ENCODE measurements at regions not wholly inside any gene's neighbourhood (a gene's known extent, or its start where the extent isn't known, plus 50 kb on each side); places are given as distances from the start of the nearest gene placed in this dataset.

DNA sequence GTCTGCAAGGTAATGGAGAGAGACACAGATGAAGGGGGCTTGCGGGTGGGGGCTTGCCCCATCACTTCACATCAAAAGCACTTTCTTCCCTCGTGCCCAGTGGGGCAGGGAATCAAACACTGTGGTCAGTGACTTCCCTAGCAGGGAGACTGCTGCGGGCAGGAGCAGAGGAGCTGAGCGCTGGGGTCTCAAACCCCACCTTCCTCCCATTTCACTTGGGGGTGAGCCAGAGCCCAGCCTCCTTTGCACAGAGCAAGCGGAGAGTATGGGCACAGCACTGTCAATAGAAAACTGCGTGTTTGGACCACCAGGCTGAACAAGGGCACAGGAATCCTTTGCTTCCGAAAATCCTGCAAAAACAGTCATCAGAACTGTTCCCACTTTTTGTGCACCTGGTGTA, 355.8 kb upstream of the MKI67 start:
- POLR2A ChIA-PET, result no interaction called here
- Mint-ChIP-seq H3K4me3 (no peak overlapping the region), H3K9me3 (no peaks in the 10 kb centered on the region), H3K27me3 (no peaks in the 10 kb centered on the region), H3K4me1 (no peaks in the 10 kb centered on the region), H3K36me3 (ENCODE audit: low read depth) (no peaks in the 10 kb centered on the region), H3K27ac (no peak overlapping the region)
- CTCF ChIA-PET, result no interaction called here
- no peak for DNase-seq

DNA sequence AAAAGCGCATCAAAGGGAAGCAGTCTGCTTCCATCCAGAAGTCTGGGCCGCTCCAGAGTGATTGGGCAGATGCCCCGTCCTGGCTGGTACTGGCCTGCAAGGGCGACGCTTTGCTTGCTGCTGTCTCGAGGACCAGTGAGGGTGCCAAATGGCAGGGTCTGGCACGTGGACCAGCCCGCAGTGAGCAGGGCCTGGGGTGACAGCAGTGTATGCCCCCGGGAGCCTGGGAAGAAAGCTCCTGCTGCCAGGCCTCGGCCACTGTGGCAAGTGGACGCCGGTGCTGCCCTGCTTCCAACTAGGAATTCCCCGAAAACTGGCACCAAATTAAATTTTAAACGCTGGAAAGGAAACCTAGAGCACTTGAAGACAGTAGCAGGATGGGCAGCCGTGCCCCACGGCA, 357.0 kb upstream of the MKI67 start:
- no peak for DNase-seq
- Mint-ChIP-seq H3K27ac (no peak overlapping the region), H3K4me3 (no peak overlapping the region), H3K27me3 (no peaks in the 10 kb centered on the region), H3K9me3 (no peaks in the 10 kb centered on the region), H3K36me3 (ENCODE audit: low read depth) (no peaks in the 10 kb centered on the region), H3K4me1 (no peaks in the 10 kb centered on the region)
- CTCF ChIA-PET, result no interaction called here
- POLR2A ChIA-PET, result no interaction called here

DNA sequence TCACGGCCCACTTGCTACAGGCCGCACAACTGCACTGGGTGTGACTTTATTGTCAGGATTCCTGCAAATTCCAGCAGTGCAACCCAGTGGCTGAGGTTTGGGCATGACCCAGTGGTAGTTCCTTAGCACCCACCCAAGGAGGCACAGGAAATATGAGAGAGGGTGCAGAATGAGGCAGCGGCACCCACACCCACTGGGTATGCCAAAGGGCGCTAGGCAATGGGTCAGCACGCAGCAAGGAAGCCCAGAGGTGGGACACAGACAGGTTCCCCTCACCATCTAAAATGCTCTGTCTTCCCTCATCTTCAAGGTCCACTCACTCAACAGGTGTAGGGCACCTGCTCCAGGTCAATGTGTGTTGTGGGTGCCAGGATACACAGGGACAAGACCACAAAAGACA, 357.8 kb upstream of the MKI67 start:
- Mint-ChIP-seq H3K27ac (no peak overlapping the region), H3K4me1 (no peaks in the 10 kb centered on the region), H3K36me3 (ENCODE audit: low read depth) (no peaks in the 10 kb centered on the region), H3K27me3 (no peaks in the 10 kb centered on the region), H3K9me3 (peaks cover 1% of the 10 kb centered on the region), H3K4me3 (no peak overlapping the region)
- POLR2A ChIA-PET, result no interaction called here
- CTCF ChIA-PET, result no interaction called here
- no peak for DNase-seq

DNA sequence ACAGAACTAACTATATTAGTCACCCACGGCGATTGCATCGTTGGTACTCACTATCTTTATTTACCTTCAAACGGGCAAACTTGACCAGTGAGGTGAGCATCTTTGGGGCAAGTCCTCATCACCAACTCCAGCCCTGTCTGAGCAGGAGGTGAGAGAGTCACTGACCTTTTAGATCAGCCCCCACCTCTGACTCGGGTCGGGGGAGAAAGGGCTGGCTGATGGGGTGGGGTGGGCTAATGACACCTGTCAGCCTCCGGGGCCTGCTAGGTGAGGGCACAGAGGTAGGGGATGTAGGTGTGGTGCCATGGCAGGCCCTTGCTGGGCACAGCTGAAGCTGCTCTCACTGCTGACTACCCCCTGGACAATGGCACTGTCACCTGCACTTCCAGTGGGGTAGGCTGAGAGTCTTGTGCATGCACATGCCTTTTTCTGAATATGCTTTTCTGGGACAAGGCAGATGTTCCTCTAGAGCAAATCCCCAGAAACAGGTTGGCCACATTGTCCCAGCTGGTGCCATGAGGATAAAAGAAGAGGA, 359.5 kb upstream of the MKI67 start:
- Mint-ChIP-seq H3K4me1 (no peaks in the 10 kb centered on the region), H3K27ac (no peak overlapping the region), H3K36me3 (ENCODE audit: low read depth) (no peaks in the 10 kb centered on the region), H3K9me3 (peaks cover 2% of the 10 kb centered on the region), H3K27me3 (no peaks in the 10 kb centered on the region), H3K4me3 (no peak overlapping the region)
- DNase-seq, result no peak
- ChIA-PET CTCF (no interaction called here), POLR2A (no interaction called here)

DNA sequence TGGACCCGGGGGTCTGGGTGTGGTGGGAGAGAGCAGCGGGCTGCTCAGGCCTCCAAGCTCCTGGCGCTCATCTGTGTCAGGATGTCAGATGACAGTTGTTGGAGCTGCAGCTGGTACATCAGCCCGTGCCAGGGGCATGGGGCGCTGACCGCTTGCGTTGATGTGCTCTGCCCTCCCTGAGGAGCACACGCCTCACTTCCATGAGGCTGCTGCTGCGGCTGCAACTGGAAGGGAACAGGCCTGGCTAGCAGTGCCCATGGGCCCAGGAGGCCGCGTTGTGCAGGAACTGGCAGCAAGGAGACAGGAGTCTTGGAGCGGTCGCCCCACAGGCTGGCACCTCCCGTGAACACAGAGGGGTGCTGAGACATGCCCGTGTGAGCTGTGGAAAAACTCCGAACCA, 361.3 kb upstream of the MKI67 start:
- Mint-ChIP-seq H3K9me3 (peaks cover 2% of the 10 kb centered on the region), H3K36me3 (ENCODE audit: low read depth) (no peaks in the 10 kb centered on the region), H3K27ac (no peak overlapping the region), H3K27me3 (no peaks in the 10 kb centered on the region), H3K4me3 (no peak overlapping the region), H3K4me1 (no peaks in the 10 kb centered on the region)
- POLR2A ChIA-PET, result no interaction called here
- DNase-seq, result no peak
- CTCF ChIA-PET, result no interaction called here

DNA sequence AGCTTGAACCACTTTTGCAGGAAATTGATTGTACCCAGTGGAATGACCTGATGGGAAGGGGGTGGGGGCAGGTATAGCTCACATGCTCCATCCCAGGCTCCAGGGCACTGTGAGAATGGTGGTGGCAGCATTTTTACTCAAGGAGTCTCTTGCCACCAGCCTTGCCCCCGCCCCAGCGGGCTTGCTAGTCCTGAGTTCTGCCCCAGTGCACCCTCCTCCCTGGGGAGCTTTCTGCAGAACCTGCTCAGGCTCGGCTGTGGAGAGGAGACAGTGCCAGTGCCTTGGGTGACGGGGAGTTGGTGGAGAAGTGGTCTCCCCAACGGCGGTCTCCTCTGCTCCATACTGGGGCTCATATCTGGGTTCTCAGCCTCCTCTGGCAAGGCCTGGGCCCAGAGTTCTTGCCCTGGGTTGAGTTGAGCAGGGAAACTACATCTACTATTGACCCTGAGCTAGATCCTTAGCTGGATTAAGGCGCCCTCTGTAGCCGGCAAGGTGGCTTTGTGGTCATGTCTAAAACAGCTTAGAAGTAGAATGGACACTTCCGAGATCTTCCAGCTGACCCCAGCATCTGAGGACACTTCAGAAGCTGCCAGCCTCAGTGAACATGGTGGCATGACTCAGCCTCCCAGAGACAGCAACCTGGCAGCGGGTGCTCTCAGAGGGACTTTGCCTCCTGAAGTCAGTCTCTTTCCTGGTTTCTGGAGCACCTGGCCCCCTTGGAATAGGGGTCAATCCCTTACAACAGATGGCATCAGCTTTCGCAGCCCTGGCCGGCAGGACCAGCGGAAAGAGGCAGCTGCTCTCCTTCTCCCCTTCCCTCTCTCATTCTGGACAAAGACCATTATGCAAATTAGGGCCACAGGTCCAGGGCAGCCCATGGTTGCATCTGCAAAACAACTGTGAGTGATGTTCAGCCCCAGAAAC, 363.4 kb upstream of the MKI67 start:
- H3K27me3 Mint-ChIP-seq, result no peaks in the 10 kb centered on the region
- H3K4me3 Mint-ChIP-seq, result no peak overlapping the region
- ChIA-PET CTCF (no interaction called here), POLR2A (no interaction called here)
- no peak for DNase-seq
- no peak overlapping the region for H3K27ac Mint-ChIP-seq
- peaks cover 2% of the 10 kb centered on the region for H3K9me3 Mint-ChIP-seq
- H3K36me3 Mint-ChIP-seq (ENCODE audit: low read depth), result no peaks in the 10 kb centered on the region
- no peaks in the 10 kb centered on the region for H3K4me1 Mint-ChIP-seq

DNA sequence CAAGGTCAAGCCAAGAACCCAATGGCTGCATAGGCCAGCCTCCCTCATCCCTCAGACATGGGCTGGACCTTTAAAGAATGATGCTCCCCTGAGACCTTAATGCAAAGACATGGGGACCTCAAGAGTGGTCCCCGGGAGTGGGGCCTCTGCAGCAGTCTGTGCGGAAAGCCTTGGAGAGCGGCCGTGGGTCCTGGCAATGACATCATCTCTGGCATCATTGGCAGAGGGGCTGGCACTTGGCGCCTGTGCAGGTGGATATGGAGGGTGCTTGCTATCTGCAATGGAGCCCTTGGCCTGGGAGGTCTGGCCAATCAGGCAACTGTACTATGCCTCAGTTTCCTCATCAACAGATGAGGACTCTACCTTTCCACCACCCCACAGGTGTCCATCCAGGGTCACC, 365.5 kb upstream of the MKI67 start:
- no peak overlapping the region for H3K27ac Mint-ChIP-seq
- no peak for DNase-seq
- H3K9me3 Mint-ChIP-seq, result peaks cover 2% of the 10 kb centered on the region
- no peak overlapping the region for H3K4me3 Mint-ChIP-seq
- H3K27me3 Mint-ChIP-seq, result no peaks in the 10 kb centered on the region
- no peaks in the 10 kb centered on the region for H3K36me3 Mint-ChIP-seq (ENCODE audit: low read depth)
- POLR2A ChIA-PET, result no interaction called here
- CTCF ChIA-PET, result no interaction called here
- no peaks in the 10 kb centered on the region for H3K4me1 Mint-ChIP-seq

DNA sequence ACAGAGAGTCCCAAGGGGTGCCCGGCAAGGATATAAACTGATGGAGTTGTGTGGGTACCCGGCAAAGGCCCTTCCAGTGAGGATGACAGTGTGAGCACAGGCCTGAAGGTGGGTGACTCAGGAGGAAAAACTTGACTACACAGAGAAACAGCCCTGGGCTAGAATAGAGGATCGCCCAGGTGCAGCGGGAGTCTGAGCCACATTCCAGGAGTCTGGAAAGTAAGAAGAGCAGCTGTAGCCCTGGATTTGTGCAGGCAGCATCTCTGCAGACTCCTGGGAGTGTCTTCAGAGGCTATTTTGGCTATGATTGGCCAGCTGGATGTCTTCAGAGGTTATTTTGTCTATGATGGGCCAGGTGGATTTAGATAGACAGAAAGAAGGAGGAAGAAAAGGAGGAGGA, 367.6 kb upstream of the MKI67 start:
- POLR2A ChIA-PET, result no interaction called here
- H3K27ac Mint-ChIP-seq, result no peak overlapping the region
- H3K36me3 Mint-ChIP-seq (ENCODE audit: low read depth), result no peaks in the 10 kb centered on the region
- no peaks in the 10 kb centered on the region for H3K4me1 Mint-ChIP-seq
- H3K9me3 Mint-ChIP-seq, result peaks cover 2% of the 10 kb centered on the region
- H3K27me3 Mint-ChIP-seq, result no peaks in the 10 kb centered on the region
- CTCF ChIA-PET, result no interaction called here
- H3K4me3 Mint-ChIP-seq, result no peak overlapping the region
- no peak for DNase-seq

DNA sequence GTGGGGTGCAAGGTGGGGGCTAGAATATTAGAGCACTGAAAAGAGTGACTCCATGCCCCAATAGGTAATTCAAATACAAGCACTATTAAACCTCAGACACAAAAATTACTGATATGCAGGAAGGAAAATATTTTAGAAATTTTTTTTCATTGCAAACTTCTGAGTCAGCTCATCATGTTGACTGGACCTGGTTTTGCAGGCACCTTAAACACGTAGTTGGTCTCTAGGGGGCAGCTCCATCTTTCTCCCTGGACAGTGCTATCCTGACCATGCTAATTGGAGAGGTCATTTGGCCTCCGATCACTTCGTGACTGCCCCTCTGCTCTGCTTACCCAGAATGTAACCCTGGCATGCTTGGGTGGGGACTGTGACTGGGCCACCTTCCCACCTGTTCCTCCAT, 368.4 kb upstream of the MKI67 start:
- no peak for DNase-seq
- H3K9me3 Mint-ChIP-seq, result no peaks in the 10 kb centered on the region
- H3K4me1 Mint-ChIP-seq, result no peaks in the 10 kb centered on the region
- POLR2A ChIA-PET, result no interaction called here
- no peaks in the 10 kb centered on the region for H3K36me3 Mint-ChIP-seq (ENCODE audit: low read depth)
- H3K4me3 Mint-ChIP-seq, result no peak overlapping the region
- CTCF ChIA-PET, result no interaction called here
- no peak overlapping the region for H3K27ac Mint-ChIP-seq
- no peaks in the 10 kb centered on the region for H3K27me3 Mint-ChIP-seq

DNA sequence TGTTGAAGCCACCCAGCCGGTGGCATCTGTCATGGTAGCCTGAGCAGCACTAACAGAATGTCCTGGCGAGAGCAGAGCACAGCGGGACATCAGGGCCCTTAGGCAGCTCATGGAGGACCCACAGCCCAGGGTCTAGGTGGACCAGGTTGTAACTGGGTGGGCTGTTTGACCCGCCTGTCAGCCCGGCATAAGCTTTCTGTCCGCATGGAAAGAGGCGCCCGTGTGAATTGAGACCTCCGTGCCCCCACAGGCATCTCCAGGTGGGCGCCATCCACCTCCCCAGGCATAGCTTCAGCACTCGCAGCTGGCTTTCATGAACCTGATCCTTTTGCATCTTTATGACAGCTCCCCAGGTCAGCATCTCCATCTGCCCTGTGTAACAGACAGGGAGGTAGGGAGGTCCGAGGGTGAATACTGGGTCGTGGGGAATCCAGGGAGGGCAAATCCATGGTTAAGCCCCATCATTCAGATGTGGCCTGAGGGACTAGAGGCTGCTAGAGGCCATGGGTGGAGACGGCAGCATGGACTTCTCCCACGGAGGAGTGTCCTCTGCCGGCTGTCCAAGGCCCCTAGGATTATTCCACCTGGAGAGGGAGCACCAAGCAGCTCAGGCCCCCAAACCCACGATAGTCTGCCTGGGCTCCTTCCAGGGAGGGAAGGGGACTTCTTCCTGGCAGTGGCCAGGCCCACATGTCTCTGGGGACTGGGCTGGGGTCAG, 371.6 kb upstream of the MKI67 start:
- ChIA-PET CTCF (no interaction called here), POLR2A (no interaction called here)
- Mint-ChIP-seq H3K36me3 (ENCODE audit: low read depth) (no peaks in the 10 kb centered on the region), H3K27ac (no peak overlapping the region), H3K27me3 (no peaks in the 10 kb centered on the region), H3K9me3 (no peaks in the 10 kb centered on the region), H3K4me3 (no peak overlapping the region), H3K4me1 (no peaks in the 10 kb centered on the region)
- DNase-seq, result no peak

DNA sequence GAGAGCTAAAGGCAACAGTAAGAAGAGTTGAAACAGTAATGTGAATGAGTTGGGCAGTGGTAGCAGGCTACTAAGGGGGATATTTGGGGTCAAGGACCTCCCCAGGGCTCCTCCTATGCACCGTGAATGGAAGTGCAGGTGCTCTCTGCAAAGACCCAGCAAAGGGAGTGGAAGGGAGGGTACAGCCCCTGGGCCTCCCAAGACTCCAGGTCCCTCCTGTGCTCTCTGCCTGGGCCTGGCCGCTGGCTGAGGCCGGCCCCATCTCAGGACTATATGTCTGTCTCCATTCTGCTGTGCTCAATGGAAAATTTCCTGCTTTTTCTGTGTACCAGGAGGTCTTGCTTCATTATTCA, 372.1 kb upstream of the MKI67 start:
- H3K36me3 Mint-ChIP-seq (ENCODE audit: low read depth), result no peaks in the 10 kb centered on the region
- POLR2A ChIA-PET, result no interaction called here

DNA sequence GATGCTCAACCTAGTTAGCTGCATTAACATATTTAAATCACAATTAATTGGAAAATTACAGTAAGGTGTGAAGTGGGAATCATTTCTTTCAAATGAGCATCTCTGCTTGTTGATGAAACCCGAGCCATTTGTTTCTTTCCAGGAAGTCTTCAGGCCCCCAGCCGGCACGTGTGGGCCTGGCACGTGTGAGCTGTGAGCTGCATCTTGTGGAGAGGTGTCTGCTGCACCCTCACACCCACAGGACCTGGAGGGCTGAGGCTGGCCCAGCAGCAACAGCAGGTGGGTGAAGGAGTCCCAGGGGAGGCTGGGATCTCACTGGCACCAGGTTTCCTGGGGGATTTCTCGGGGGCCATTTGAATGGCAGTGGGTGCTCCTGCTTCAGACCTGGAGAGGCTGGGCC, 372.5 kb upstream of the MKI67 start:
- Mint-ChIP-seq H3K4me3 (no peak overlapping the region), H3K4me1 (no peaks in the 10 kb centered on the region), H3K27me3 (no peaks in the 10 kb centered on the region), H3K9me3 (no peaks in the 10 kb centered on the region), H3K36me3 (ENCODE audit: low read depth) (no peaks in the 10 kb centered on the region), H3K27ac (no peak overlapping the region)
- ChIA-PET POLR2A (no interaction called here), CTCF (no interaction called here)
- no peak for DNase-seq

More for the DNA sequence above, 372.1 kb upstream of the MKI67 start:
- no peak for DNase-seq
- no peak overlapping the region for H3K27ac Mint-ChIP-seq
- CTCF ChIA-PET, result no interaction called here
- no peaks in the 10 kb centered on the region for H3K9me3 Mint-ChIP-seq
- no peaks in the 10 kb centered on the region for H3K4me1 Mint-ChIP-seq
- no peak overlapping the region for H3K4me3 Mint-ChIP-seq
- no peaks in the 10 kb centered on the region for H3K27me3 Mint-ChIP-seq

DNA sequence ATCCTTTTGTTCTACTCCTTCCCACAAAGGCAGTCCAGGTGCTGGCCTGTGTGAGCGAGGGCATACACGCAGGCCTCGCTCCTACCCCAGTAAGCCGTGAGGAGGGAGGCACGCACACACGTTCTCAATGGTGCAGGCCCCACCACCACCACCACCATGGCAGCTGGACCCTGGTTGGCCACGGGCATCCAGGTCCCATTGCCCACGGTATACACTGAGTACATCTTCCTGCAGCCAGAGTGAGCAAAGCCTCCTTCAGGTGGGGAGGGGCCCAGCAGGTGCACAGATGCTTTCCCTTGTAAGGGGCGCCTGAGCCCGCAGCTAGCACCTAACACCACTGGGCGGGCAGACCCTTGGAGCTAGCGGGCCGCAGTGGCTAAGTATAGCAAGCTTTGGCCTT, 373.3 kb upstream of the MKI67 start:
- no peak overlapping the region for H3K4me3 Mint-ChIP-seq
- ChIA-PET CTCF (no interaction called here), POLR2A (no interaction called here)
- no peaks in the 10 kb centered on the region for H3K9me3 Mint-ChIP-seq
- no peak overlapping the region for H3K27ac Mint-ChIP-seq
- no peaks in the 10 kb centered on the region for H3K27me3 Mint-ChIP-seq
- DNase-seq, result no peak
- no peaks in the 10 kb centered on the region for H3K4me1 Mint-ChIP-seq
- no peaks in the 10 kb centered on the region for H3K36me3 Mint-ChIP-seq (ENCODE audit: low read depth)

DNA sequence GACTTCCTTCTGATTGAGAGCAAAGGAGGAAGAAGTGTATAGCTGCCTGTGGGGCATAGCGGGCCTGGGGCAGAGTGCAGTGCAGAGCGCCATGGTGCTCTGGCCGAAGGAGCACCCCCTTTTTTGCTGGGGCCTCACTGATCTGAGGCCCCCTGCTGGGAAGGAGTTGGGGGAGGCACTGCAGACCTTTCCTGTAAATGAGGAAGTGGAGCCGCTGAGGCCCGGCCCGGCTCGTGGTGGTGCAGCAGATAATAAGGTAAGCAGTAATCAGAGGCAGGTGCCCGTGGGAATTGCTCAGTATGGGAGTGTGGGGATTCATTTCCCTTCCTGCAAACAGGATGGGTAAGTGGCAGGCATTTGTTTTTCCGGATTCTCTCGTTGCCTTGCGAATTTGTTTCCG, 373.7 kb upstream of the MKI67 start:
- H3K27ac Mint-ChIP-seq, result no peak overlapping the region
- no peaks in the 10 kb centered on the region for H3K4me1 Mint-ChIP-seq
- H3K4me3 Mint-ChIP-seq, result no peak overlapping the region
- H3K36me3 Mint-ChIP-seq (ENCODE audit: low read depth), result no peaks in the 10 kb centered on the region
- no peaks in the 10 kb centered on the region for H3K27me3 Mint-ChIP-seq
- no peak for DNase-seq
- no peaks in the 10 kb centered on the region for H3K9me3 Mint-ChIP-seq
- CTCF ChIA-PET, result no interaction called here
- POLR2A ChIA-PET, result no interaction called here
